ENCODE measurements at regions not wholly inside any gene's neighbourhood (a gene's known extent, or its start where the extent isn't known, plus 50 kb on each side); places are given as distances from the start of the nearest gene placed in this dataset.

DNA sequence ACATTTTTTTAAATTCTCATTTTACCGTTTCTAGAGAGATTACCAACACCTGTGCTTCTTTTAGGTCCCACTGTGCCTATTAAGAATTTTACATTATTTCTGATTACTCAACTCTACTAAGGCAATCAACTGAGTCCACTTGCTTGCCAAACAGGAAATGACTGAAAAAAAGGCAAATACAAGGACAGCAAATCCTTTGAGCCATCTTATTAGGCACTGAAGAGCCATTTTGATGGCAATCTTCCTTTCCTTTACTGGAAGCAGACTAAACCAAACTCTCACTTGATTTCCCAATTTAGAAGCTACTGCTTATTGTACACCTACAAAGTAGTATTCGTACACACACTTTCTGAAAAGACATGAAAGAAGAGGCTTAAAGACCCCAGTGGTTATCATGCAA, 121.4 kb upstream of the COL3A1 start:
- TF ChIP-seq, protein P1, sequence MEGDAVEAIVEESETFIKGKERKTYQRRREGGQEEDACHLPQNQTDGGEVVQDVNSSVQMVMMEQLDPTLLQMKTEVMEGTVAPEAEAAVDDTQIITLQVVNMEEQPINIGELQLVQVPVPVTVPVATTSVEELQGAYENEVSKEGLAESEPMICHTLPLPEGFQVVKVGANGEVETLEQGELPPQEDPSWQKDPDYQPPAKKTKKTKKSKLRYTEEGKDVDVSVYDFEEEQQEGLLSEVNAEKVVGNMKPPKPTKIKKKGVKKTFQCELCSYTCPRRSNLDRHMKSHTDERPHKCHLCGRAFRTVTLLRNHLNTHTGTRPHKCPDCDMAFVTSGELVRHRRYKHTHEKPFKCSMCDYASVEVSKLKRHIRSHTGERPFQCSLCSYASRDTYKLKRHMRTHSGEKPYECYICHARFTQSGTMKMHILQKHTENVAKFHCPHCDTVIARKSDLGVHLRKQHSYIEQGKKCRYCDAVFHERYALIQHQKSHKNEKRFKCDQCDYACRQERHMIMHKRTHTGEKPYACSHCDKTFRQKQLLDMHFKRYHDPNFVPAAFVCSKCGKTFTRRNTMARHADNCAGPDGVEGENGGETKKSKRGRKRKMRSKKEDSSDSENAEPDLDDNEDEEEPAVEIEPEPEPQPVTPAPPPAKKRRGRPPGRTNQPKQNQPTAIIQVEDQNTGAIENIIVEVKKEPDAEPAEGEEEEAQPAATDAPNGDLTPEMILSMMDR (IDR thresholded peaks at IDR 0.05): no peak
- no peak for TF ChIP-seq POLR2A (IDR thresholded peaks at IDR 0.05)
